ENCODE measurements at regions not wholly inside any gene's neighbourhood (a gene's known extent, or its start where the extent isn't known, plus 50 kb on each side); places are given as distances from the start of the nearest gene placed in this dataset.

GRCh38 chr4:170736710-170737109 is 647.0 kb upstream of the AADAT start:
- H3K27ac ChIP-seq, result no peak overlapping the region
- H3K4me3 ChIP-seq, result no peak overlapping the region
- H3K9me3 ChIP-seq, result no peaks in the 10 kb centered on the region
- intact Hi-C loops (cut with DNase I), result no loop called here
- no peaks in the 10 kb centered on the region for H3K27me3 ChIP-seq
- no peak for TF ChIP-seq POLR2A (IDR thresholded peaks at IDR 0.05)
- no peak for TF ChIP-seq CTCF (IDR thresholded peaks at IDR 0.05)
- TF ChIP-seq POLR2AphosphoS5 (IDR thresholded peaks at IDR 0.05; ENCODE audit: insufficient read depth in 1 of 2, low read depth in 1 of 2), result no peak
- DNase-seq (ENCODE audit: extremely low spot score in 2 of 2), result no peak
- no peaks in the 10 kb centered on the region for H3K4me1 ChIP-seq
- H3K36me3 ChIP-seq, result no peaks in the 10 kb centered on the region

- DNase-seq (ENCODE audit: extremely low spot score in 2 of 2), result no peak
- H3K4me3 ChIP-seq, result no peak overlapping the region
- H3K4me1 ChIP-seq, result no peaks in the 10 kb centered on the region
- H3K27ac ChIP-seq, result no peak overlapping the region
- no peaks in the 10 kb centered on the region for H3K9me3 ChIP-seq
- intact Hi-C loops (cut with DNase I), result no loop called here
- H3K27me3 ChIP-seq, result no peaks in the 10 kb centered on the region
- no peaks in the 10 kb centered on the region for H3K36me3 ChIP-seq
- TF ChIP-seq CTCF (IDR thresholded peaks at IDR 0.05), result no peak
- no peak for TF ChIP-seq POLR2A (IDR thresholded peaks at IDR 0.05)
- TF ChIP-seq POLR2AphosphoS5 (IDR thresholded peaks at IDR 0.05; ENCODE audit: insufficient read depth in 1 of 2, low read depth in 1 of 2), result no peak
These were observed 640.1 kb upstream of the AADAT start for GRCh38 chr4:170729897-170730296.

GRCh38 chr4:170729236-170729635 is 639.5 kb upstream of the AADAT start:
- H3K27me3 ChIP-seq, result no peaks in the 10 kb centered on the region
- no peak for DNase-seq (ENCODE audit: extremely low spot score in 2 of 2)
- H3K4me3 ChIP-seq, result no peak overlapping the region
- intact Hi-C loops (cut with DNase I), result no loop called here
- no peaks in the 10 kb centered on the region for H3K9me3 ChIP-seq
- TF ChIP-seq CTCF (IDR thresholded peaks at IDR 0.05) (no peak), POLR2A (IDR thresholded peaks at IDR 0.05) (no peak), POLR2AphosphoS5 (IDR thresholded peaks at IDR 0.05; ENCODE audit: insufficient read depth in 1 of 2, low read depth in 1 of 2) (no peak)
- no peak overlapping the region for H3K27ac ChIP-seq
- H3K36me3 ChIP-seq, result no peaks in the 10 kb centered on the region
- H3K4me1 ChIP-seq, result no peaks in the 10 kb centered on the region

- no peak overlapping the region for H3K27ac ChIP-seq
- H3K4me3 ChIP-seq, result no peak overlapping the region
- H3K27me3 ChIP-seq, result no peaks in the 10 kb centered on the region
- intact Hi-C loops (cut with DNase I), result no loop called here
- H3K9me3 ChIP-seq, result no peaks in the 10 kb centered on the region
- no peak for TF ChIP-seq POLR2AphosphoS5 (IDR thresholded peaks at IDR 0.05; ENCODE audit: insufficient read depth in 1 of 2, low read depth in 1 of 2)
- TF ChIP-seq CTCF (IDR thresholded peaks at IDR 0.05), result no peak
- no peak for TF ChIP-seq POLR2A (IDR thresholded peaks at IDR 0.05)
- DNase-seq (ENCODE audit: extremely low spot score in 2 of 2), result no peak
- H3K4me1 ChIP-seq, result no peaks in the 10 kb centered on the region
- H3K36me3 ChIP-seq, result no peaks in the 10 kb centered on the region
These were observed 634.4 kb upstream of the AADAT start for GRCh38 chr4:170724191-170724590.

GRCh38 chr4:170723171-170723570 is 633.4 kb upstream of the AADAT start:
- no peak for DNase-seq (ENCODE audit: extremely low spot score in 2 of 2)
- Histone ChIP-seq H3K27me3 (no peaks in the 10 kb centered on the region), H3K4me3 (no peak overlapping the region), H3K4me1 (no peaks in the 10 kb centered on the region), H3K27ac (no peak overlapping the region), H3K9me3 (no peaks in the 10 kb centered on the region), H3K36me3 (no peaks in the 10 kb centered on the region)
- intact Hi-C loops (cut with DNase I), result no loop called here
- no peak for TF ChIP-seq POLR2AphosphoS5 (IDR thresholded peaks at IDR 0.05; ENCODE audit: insufficient read depth in 1 of 2, low read depth in 1 of 2)
